NCI-H1436 treated with DMSO at 0.1 percent for 48 hours (cell line): ENCODE measurements at regions not wholly inside any gene's neighbourhood (a gene's known extent, or its start where the extent isn't known, plus 50 kb on each side); places are given as distances from the start of the nearest gene placed in this dataset.

ENCODE experiments used
- DNase-seq: peaks from one replicate; lab custom pipeline; 2025; lab: John Stamatoyannopoulos, UW

DNA sequence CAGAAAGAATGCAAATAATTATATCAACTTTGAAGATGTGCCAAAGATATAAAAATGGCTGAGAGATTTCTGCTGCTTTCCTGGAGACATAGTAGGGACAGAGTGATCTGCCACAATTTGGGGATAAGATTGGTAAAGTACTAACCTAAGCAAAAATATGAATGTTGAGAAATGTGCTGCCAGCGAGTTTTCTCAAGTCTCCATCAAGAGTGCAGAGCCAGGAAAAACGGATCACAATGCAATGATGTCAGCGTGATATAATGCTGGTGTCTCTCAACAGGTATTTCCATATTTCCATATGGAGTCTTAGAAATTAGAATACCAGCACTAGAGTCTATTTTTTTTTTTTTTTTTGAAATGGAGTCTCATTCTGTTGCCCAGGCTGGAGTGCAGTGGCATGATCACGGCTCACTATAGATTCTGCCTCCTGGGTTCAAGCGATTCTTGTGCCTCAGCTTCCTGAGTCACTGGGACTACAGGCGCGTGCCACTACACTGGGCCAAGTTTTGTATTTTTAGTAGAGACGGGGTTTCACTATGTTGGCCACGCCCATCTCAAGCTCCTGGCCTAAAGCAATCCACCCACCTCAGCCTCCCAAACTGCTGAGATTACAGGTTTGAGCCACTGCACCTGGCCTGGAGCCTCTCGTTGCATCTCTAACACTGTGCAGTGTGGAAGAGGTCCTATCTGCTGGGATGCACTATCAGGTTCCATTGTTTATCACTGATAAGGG is 893.5 kb downstream of the TRIML1 start:
- no peak for DNase-seq

DNA sequence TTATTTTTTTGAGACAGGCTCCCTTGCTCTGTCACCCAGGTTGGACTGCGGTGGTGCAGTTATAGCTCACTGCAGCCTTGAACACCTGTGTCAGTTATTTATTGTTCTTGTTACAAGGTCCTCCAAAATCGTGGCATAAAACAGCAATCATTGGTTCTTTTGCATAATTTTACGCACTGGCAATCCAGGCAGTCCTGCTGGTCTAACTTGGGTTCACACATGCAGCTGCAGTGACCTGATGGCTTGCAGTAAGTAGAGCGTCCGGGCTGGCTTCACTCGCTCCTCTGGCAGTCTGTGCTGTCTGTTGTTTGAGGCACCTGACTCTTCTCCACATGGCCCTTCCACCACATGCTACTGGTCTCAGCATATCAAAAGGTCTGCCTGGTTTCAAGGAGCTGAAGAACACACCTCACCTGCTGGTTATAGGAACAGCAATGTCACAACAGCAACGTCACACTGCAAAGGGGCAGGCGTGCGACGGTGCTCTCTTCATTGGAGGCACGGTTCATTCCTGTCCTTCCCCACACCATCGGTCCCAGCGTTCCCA is 894.6 kb downstream of the TRIML1 start:
- DNase-seq: no peak

DNA sequence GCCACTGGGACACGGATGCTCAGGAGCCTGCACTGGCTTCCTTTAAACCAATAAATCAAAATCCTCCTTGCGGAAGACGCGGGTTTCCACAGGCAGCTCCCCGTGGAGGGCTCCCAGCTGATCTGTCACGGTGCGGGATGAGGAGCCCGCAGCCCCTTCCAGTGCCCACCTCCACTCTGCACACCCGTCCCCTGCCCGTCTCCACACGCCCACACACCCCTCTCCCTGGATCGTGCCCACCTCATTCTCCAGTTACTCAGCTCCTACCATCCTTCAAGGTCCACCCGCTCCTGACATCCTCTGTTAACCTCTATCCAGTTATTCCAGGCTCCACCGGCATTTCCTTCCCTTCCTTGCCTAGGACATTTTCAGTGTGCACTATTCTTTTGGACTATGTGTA is 895.9 kb downstream of the TRIML1 start:
- no peak for DNase-seq

DNA sequence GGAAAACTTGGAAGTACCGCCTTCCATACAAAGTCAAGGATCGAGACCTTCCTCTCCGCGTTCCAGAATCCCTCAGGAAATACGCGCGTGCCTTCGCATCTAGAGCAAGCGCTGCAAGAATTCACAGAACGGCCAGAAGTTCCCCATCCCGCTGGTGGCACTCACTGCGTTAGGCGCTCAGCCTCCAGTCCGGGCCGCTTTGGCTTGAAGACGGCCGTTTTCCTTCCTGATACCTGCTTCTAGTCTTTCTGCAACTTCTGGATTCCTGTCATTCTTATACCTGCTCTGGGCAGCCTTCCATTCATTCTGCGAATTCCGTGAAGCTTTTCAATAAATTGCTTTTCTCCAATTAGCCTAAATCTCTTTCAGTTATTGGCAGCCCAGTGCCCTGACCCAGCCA is 896.4 kb downstream of the TRIML1 start:
- no peak for DNase-seq

DNA sequence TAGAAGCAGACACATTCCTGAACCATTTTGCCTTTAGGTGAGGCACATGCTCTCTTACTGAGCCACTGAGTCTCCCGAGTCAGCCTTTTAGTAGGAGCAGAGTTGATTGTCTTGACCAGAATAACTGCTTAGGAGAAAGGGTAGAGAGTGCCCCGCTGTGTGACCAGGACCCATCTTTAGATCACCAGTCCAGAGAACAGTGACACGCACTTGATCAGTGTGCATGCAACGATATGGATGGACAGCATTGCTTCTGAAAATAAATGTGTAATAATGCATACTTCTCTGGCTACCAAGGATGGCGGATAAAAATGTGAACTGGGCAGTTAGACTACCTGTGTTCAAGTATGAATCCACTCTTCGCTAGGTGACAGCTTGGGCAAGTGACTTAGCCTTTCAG is 897.7 kb downstream of the TRIML1 start:
- no peak for DNase-seq

DNA sequence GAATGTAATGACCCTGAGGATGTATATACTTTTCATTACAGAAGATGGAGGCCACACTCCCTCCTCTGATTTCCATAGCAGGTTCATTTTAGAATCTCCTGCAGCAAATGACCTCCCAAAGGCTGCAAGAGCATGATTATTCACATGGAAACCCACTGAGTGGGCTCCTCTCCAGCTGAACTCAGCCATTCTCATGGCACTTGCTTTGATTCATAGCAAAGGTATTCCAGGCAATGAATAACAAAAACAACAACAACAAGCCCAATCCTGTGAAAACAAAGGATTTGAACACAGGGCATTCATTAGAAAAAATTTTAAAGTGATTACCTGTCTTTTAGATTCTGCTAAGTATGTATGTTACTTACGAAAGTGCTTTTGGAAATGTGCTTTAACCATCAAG is 894.0 kb upstream of the FRG1 start:
- no peak for DNase-seq

DNA sequence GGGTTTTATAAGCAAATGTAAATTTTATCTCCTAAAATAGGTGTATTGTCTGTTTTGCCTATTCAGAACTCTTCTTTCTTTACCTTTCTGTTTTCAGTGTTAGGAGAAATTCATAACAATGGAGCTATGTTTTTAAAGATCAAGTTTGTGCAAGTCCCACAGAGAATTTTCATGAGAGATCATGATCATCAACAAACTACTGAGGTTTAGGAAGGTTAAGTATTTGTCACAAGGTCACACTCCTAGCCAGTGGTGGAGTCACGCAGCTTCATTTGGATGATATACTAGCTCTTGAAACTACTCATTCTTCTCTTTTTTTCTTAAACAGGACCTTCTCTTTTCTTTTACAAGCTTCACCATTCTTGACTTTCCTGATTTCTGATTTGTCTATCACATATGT is 892.6 kb upstream of the FRG1 start:
- DNase-seq: no peak

DNA sequence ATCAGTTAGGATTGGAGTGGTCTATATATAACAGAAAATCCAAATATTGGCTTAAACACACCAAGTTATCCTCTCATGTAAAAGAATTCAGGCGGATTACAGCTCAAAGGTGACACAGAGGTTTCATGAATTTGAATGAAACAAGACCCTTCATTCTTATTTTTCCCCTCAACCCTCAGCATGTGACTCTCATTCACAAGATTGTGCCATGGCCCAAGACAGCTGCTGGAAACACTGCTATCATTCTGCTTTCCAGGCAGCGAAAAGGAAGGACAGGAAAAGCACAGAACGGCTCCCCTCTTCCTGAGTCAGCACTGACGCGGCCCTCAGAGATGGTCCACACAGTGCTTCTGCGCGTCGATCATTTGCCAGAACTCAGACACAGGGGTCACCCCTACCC is 891.0 kb upstream of the FRG1 start:
- DNase-seq: no peak

DNA sequence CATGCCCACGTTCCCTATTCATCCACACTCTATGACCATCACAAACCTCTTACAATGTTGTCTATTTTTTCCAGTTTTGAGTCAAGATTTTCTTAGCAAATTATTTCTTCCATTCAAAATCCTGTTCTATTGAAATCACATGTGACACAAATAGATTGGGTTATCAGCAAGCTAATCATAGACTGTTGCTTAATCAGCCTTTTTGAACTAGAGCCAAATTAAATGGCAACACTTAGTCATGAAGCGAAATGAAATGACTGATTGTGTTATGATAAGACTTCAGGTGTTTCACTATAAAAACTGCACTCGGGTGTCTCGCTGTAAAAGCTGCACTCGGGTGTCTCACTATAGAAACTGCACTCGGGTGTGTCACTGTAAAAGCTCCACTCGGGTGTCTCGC is 890.0 kb upstream of the FRG1 start:
- no peak for DNase-seq

DNA sequence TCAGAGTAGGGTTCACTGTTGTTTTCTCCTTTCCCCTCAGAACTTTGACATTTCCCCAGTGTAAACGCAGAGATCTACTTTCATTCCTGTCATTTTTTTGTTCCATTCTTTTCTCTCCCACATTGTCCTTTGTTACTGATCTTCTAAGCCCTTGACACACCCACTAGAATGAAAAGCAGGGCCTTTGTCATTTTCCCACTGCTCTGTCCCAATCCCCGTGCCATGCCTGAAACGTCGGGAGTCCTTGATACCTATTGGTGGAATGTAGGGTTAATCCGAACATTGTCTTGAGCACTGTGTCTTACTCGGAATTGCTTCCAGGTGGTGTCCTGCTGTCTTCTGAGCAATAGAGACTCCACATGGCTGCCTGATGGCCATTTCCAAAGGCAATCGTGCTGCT is 887.1 kb upstream of the FRG1 start:
- no peak for DNase-seq

DNA sequence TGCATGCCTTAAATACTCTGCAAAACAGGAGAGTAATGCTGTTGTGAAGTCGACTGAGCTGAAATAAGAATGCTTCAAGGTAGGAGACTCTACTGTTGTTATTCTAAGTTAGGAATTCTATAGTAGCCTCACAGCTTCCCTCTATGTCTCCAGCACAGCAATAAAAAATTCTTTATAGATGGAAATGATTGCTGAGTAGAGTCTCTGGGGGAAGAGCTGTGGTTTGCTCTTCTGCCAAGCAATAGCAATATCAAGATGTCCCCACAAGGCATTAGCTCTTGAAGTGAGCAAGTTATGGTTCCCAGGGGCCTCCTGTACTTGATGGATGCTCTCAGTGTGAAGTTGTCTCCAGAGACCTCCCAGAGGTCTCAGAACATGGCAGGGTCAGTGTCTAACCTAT is 880.6 kb upstream of the FRG1 start:
- DNase-seq: no peak

DNA sequence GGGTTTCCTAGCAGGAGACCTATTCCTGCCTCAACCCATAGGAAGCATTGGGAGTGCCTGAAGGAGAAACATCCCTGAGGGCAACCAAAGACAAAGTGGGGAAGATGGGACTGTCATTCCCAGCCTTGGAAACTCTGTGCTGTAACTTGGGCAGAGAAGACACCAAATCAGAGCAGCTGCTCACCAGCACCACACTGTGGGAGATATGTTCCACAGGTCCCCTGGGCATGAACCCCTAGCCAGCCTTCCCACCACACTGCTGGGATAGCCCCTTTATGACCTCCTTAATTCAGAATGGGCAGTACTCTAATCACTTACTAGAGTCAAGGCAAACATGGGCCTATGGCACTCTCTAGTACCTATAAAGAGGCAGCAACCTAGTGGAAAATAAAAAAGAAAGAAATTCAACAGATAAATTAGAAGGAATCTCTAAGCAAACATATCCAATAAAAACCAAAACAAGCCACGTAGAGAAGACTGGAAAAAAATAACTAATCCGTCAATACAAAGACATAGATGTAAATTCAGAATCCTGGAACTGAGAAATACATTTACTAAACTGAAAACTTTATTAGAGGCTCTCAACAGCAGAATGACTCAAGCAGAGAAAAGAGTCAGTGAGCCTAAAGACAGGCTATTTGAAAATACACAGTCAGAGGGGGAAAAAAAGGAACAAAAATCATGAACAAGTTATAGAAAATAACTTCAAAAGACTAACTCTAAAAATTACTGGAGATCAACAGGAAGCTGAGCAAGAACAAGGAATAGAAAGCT is 878.4 kb upstream of the FRG1 start:
- no peak for DNase-seq

DNA sequence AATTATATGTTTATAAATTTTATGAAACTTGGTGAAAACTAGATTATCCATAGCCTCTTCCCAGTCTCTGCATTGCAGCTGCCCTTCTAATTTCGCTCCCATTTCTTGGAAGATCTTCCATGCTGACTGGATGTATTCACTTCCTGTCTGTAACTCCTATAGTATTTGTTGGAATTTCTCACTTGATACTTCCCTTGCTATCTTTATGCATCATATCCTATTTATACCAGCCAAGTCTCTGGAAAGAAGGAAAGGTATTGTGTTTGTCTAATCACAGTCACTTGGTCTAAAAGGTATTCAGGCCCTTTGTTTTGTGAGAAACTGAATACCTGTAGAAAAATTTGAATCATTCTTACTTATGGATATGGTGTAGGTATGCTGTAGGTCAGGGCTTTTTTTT is 870.9 kb upstream of the FRG1 start:
- no peak for DNase-seq

DNA sequence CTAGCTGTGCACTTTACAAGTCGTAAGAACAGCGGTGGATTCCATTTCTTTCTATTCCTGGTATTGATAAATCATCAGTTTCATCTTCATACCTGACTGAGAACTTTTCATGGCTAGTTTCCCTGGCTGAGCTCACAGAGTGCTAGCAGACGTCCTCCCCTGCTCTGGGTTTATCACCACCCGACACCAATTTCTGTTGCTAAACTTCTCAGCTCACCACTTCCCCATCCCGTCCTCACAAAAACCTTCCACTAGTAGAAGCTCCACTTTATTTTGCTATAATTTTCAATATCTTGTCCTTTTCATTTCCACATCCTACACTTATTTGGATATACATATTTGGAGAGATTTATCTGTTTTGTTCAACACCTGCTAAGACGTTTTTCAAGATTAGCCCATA is 869.4 kb upstream of the FRG1 start:
- DNase-seq: no peak

DNA sequence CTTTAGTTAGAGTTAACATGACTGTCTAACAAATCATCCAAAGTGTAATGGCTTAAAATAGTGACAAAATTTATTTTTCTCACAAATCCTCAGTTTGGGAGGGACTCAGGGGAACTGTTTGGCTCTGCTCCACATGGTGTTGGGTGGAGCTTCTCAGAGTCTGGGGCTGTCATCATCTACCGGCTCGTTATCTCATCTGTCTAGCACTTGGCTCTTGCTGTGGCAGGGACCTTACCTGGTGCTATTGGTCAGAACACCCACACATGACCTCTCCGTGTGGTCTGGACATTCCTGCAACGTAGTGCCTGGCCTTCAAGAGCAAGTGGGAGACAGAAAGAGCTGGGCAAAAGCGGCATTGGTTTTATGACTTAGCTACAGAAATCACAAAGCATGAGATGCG is 866.9 kb upstream of the FRG1 start:
- DNase-seq: no peak

DNA sequence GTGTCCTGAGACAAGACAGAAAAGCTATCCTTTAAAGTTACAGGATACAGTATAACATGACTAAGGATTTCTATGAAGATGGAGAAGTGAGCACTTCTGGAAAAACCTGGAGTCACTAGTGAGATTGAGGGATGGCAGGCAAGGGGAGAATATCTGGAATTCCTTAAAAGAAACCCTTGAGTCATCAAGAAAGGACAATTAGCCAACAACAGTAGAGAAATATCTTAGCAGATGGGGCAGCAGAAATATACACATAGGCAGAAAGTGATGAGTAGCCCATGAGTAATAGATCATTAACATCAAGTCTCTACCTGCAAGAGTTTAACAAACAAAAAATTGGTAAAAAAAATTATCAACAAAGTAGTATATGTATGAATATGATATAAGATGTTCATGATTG is 858.8 kb upstream of the FRG1 start:
- DNase-seq: no peak

DNA sequence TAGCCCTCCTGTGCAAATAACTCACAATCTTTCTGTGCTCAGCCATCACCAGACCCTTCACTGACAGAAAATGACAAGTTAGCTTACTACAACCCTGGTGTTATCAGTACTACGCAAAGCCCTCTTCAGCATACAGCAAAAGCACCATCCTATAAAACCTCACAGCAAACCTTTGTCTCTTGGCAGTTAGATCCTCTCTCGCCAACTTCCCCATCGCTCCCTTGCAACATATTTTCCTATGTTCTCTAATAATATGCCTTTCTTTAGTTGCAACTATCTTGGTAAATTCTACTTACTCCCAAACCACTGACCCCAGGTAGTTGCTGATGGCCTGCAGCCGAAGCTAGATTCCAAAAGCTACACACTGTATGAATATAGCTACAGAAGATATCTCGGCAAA is 856.9 kb upstream of the FRG1 start:
- no peak for DNase-seq

DNA sequence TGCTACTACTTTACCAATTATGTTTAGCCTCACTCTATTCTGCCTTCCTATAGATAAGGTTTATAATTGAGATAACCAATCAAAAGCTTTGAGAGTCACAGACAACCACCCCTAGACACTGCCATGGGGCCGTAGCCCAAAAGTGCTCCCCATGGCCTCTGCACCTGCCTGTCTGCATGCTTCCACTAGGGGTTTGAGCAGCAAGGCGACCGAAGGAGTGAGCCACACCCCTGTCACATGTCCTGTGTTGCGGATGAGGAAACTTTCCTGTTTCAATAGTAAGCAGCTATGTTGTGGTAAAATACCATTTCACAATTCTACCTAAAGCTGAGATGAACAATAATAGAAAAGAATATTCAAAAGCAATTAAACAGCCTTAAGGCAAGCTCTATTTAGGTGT is 856.0 kb upstream of the FRG1 start:
- no peak for DNase-seq

DNA sequence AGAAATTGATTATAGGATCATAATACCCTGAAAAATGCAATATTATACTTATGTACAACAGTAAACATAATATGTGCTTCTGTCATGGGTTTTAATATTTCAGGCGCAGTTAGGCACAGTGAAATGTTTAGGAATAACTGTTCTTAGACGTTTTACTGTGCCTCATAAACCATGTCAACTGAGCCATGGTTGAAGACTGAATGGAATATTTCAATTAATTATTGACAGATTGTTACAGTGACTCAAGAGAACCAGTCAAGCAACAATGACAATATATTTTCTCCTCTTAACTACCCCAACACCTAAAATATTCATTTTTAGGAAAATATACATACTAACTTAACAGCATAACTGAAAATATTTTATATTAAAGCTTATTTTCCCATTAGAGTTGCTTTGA is 852.7 kb upstream of the FRG1 start:
- no peak for DNase-seq

DNA sequence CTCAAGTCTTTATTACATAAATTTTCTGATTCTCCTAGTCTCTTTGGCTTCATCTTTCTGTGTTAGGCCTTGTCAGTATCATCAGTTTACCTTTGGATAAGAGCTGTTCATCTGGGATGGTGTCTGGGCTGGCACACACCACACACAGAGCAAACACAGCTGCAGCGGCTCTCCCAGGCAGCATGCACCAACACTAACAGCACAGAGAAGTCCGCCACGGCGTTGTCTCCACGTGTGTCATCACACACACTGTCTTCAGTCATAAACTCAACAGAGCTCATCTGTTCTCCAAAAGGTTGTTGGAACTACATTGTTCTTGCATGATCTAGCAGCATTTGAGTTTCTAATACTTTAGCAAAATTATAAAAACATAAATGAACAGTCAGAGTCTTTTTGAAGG is 851.9 kb upstream of the FRG1 start:
- peak; percentile 2 for DNase-seq

DNA sequence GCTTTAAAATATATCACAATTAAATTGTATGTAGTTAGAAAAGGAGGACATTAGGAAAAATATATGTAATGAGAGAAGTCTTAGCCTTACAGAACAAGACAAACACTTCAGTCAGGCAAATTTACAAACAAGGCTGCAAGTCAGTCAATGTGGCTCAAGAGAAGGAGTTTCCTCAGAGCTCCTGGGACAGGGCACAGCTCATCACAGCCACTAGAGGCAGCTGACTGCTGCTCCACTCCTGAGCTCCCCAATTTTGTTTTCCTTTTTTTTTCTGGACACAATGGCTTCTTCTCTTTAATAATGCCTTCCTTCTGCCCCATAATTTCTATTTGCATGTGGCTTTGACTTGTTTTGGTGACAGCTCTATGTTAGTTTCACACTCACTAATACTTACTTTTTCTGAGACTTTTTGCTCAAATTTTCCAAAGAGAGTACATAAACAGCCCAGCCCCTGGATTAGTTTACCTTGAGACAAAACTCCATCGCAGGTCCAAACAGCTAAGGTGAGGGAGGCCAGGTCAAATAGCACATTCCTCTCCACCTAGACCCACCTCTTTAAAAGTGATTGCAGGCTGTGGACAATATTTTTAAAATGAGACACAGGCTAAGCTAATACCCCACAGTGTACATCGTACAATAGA is 850.4 kb upstream of the FRG1 start:
- DNase-seq: no peak

DNA sequence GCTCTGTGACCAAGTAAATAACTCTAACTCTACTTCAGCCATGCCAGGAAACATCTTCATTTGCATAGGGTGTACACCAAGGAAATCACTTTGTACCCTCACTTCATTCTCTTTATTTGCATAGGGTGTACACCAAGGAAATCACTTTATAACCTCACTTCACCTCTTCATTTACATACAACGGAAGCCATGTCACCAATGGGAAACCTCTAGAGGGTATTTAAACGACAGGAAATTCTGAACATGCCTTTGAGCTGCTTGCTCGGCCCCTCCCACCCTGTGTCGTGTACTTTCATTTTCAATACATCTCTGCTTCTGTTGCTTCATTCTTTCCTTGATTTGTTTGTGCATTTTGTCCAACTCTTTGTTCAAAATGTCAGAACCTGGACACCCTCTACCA is 848.1 kb upstream of the FRG1 start:
- peak; percentile 39 for DNase-seq

DNA sequence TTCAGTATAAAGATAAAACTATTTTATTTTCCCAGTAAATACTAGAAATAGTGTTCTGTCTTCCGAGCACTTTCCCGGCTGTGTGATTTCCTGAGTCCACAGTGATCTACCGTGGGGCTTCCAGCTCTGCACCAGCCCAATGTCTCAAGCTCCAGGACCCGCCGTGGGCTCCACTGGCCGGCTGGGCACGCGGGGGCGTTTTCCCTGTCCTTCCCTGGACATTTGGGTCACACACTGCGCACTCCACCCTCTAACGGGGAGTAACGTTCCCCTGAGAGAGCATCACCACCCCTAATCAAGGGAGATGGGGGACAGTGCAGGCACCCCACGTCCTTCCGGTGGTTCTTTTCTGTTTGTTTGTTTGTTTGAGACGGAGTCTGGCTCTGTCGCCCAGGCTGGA is 844.6 kb upstream of the FRG1 start:
- DNase-seq: no peak
